Suprapubic skin (tissue), 4 donors: ENCODE measurements at regions not wholly inside any gene's neighbourhood (a gene's known extent, or its start where the extent isn't known, plus 50 kb on each side); places are given as distances from the start of the nearest gene placed in this dataset.

Source experiments
- DNase-seq, 2 donors: peaks; one replicate each; pipeline ENCODE4 v3.0.0-alpha.2; 2019; ENCODE audit warnings: low spot score in 2 of 2
- H3K27ac ChIP-seq: fragments of 200-600 bp; sonication (generic); one replicate; pipeline ENCODE4 v1.5.1; 2019
- H3K27me3 ChIP-seq: fragments of 200-600 bp; sonication (generic); one replicate; pipeline ENCODE4 v1.5.1; 2019
- H3K36me3 ChIP-seq: fragments of 200-600 bp; sonication (generic); one replicate; pipeline ENCODE4 v1.5.1; 2019
- H3K4me1 ChIP-seq: fragments of 200-600 bp; sonication (generic); one replicate; pipeline ENCODE4 v1.5.1; 2019
- H3K4me3 ChIP-seq: fragments of 200-600 bp; sonication (generic); one replicate; pipeline ENCODE4 v1.5.1; 2019; ENCODE audit warnings: mild to moderate bottlenecking
- H3K9me3 ChIP-seq: fragments of 200-600 bp; sonication (generic); one replicate; pipeline ENCODE4 v1.5.1; 2019
- CTCF ChIP-seq, 2 donors: fragments of 200-600 bp in 1 of 2; fragments of 450-650 bp in 1 of 2; sonication (generic) in 1 of 2; IDR thresholded peaks; one replicate each; pipeline ENCODE4 v1.5.1; 2016 to 2019; ENCODE audit warnings: antibody characterized with exemption in 2 of 2, mild to moderate bottlenecking in 1 of 2, moderate library complexity in 1 of 2
- EP300 ChIP-seq: sonication (generic); formaldehyde crosslinking; IDR thresholded peaks from one replicate; pipeline ENCODE4 v1.6.1; 2017; ENCODE audit warnings: antibody characterized with exemption
- POLR2A ChIP-seq, 2 donors: fragments of 450-650 bp; IDR thresholded peaks; one replicate each; pipeline ENCODE4 v1.6.1; 2017; ENCODE audit warnings: antibody characterized with exemption in 2 of 2, mild to moderate bottlenecking in 2 of 2, moderate library complexity in 2 of 2
- POLR2AphosphoS5 ChIP-seq, 3 donors: sonication (generic); formaldehyde crosslinking; IDR thresholded peaks; one replicate each; pipeline ENCODE4 v1.6.1; 2017; ENCODE audit warnings: antibody characterized with exemption in 3 of 3
- WGBS: methylation state at CpG from one replicate; pipeline ENCODE4 v1.1.5; 2018; 5-methylcytosine and 5-hydroxymethylcytosine counted together

GRCh38 chr5:86880344-86880743 is 262.6 kb downstream of the COX7C start:
- H3K4me3 ChIP-seq = no peak overlapping the region
- no peaks in the 10 kb centered on the region for H3K4me1 ChIP-seq
- H3K27me3 ChIP-seq = no peaks in the 10 kb centered on the region
- H3K36me3 ChIP-seq = no peaks in the 10 kb centered on the region
- WGBS = 62% methylated on average over 4 of the region's 4 CpGs
- no peak for TF ChIP-seq POLR2A (IDR thresholded peaks at IDR 0.05)
- TF ChIP-seq POLR2AphosphoS5 (IDR thresholded peaks at IDR 0.05) = no peak
- no peak for TF ChIP-seq CTCF (IDR thresholded peaks at IDR 0.05)
- no peak for TF ChIP-seq EP300
- no peak overlapping the region for H3K27ac ChIP-seq
- no peaks in the 10 kb centered on the region for H3K9me3 ChIP-seq
- no peak for DNase-seq

GRCh38 chr5:86880785-86881492 is 263.2 kb downstream of the COX7C start:
- Histone ChIP-seq H3K27ac (no peak overlapping the region), H3K4me3 (no peak overlapping the region), H3K4me1 (no peaks in the 10 kb centered on the region), H3K9me3 (no peaks in the 10 kb centered on the region), H3K27me3 (no peaks in the 10 kb centered on the region), H3K36me3 (no peaks in the 10 kb centered on the region)
- no peak for DNase-seq
- 56% methylated on average over 3 of the region's 3 CpGs for WGBS
- TF ChIP-seq POLR2A (IDR thresholded peaks at IDR 0.05) = no peak
- peak; percentile 22 to 56 for TF ChIP-seq CTCF (IDR thresholded peaks at IDR 0.05)

- WGBS = 83% methylated on average over 1 of the region's 1 CpG
- Histone ChIP-seq H3K36me3 (no peaks in the 10 kb centered on the region), H3K4me1 (no peaks in the 10 kb centered on the region), H3K27ac (no peak overlapping the region), H3K9me3 (no peaks in the 10 kb centered on the region), H3K4me3 (no peak overlapping the region), H3K27me3 (no peaks in the 10 kb centered on the region)
- TF ChIP-seq POLR2AphosphoS5 (IDR thresholded peaks at IDR 0.05) (no peak), EP300 (no peak), POLR2A (IDR thresholded peaks at IDR 0.05) (no peak), CTCF (IDR thresholded peaks at IDR 0.05) (no peak)
- DNase-seq = no peak
These were observed 263.9 kb downstream of the COX7C start for GRCh38 chr5:86881493-86882090.

GRCh38 chr5:86884608-86885007 is 266.9 kb downstream of the COX7C start:
- TF ChIP-seq POLR2AphosphoS5 (IDR thresholded peaks at IDR 0.05) (no peak), EP300 (no peak), CTCF (IDR thresholded peaks at IDR 0.05) (no peak), POLR2A (IDR thresholded peaks at IDR 0.05) (no peak)
- Histone ChIP-seq H3K36me3 (no peaks in the 10 kb centered on the region), H3K4me1 (no peaks in the 10 kb centered on the region), H3K27ac (no peak overlapping the region), H3K4me3 (no peak overlapping the region), H3K9me3 (no peaks in the 10 kb centered on the region), H3K27me3 (no peaks in the 10 kb centered on the region)
- no peak for DNase-seq
- 96% methylated on average over 16 of the region's 16 CpGs for WGBS

GRCh38 chr5:86885011-86885410 is 267.3 kb downstream of the COX7C start:
- TF ChIP-seq CTCF (IDR thresholded peaks at IDR 0.05) = no peak
- no peak for TF ChIP-seq POLR2A (IDR thresholded peaks at IDR 0.05)
- TF ChIP-seq POLR2AphosphoS5 (IDR thresholded peaks at IDR 0.05) = no peak
- TF ChIP-seq EP300 = no peak
- H3K9me3 ChIP-seq = no peaks in the 10 kb centered on the region
- WGBS = 93% methylated on average over 2 of the region's 2 CpGs

More at GRCh38 chr5:86885011-86885410, 267.3 kb downstream of the COX7C start:
- no peaks in the 10 kb centered on the region for H3K27me3 ChIP-seq
- no peak for DNase-seq
- H3K4me3 ChIP-seq = no peak overlapping the region
- H3K36me3 ChIP-seq = no peaks in the 10 kb centered on the region
- H3K4me1 ChIP-seq = no peaks in the 10 kb centered on the region
- H3K27ac ChIP-seq = no peak overlapping the region
